H9 (cell line): ENCODE measurements at regions not wholly inside any gene's neighbourhood (a gene's known extent, or its start where the extent isn't known, plus 50 kb on each side); places are given as distances from the start of the nearest gene placed in this dataset.

Experiments
- DNase-seq: peaks from one replicate; pipeline ENCODE4 v3.0.0-alpha.2; 2017
- H2AFZ ChIP-seq: one replicate; pipeline ENCODE4 v1.6.1; 2013; ENCODE audit warnings: mild to moderate bottlenecking, low read length, control low read depth, moderate library complexity
- H2AK5ac ChIP-seq: 2 replicates; pipeline ENCODE4 v1.6.1; 2013; ENCODE audit warnings: low read length, control low read depth, mixed read lengths; ENCODE audit not compliant: insufficient read length
- H2BK120ac ChIP-seq: one replicate; pipeline ENCODE4 v1.6.1; 2013; ENCODE audit warnings: low read depth, mild to moderate bottlenecking, low read length, control low read depth, inconsistent platforms; ENCODE audit not compliant: poor library complexity, severe bottlenecking
- H2BK12ac ChIP-seq: 2 replicates; pipeline ENCODE4 v1.6.1; 2013; ENCODE audit warnings: low read length, control low read depth, mixed read lengths, low read depth; ENCODE audit not compliant: insufficient read length
- H2BK15ac ChIP-seq: 2 replicates; pipeline ENCODE4 v1.6.1; 2013; ENCODE audit warnings: low read depth, low read length, control low read depth
- H2BK20ac ChIP-seq: one replicate; pipeline ENCODE4 v1.6.1; 2013; ENCODE audit warnings: low read depth, mild to moderate bottlenecking, low read length, control low read depth, inconsistent platforms; ENCODE audit not compliant: poor library complexity, severe bottlenecking
- H2BK5ac ChIP-seq: 2 replicates; pipeline ENCODE4 v1.6.1; 2013; ENCODE audit warnings: low read length, control low read depth, mixed read lengths; ENCODE audit not compliant: insufficient read length
- H3K14ac ChIP-seq: 2 replicates; pipeline ENCODE4 v1.6.1; 2013; ENCODE audit warnings: low read length, control low read depth; ENCODE audit not compliant: insufficient read depth
- H3K18ac ChIP-seq: 2 replicates; pipeline ENCODE4 v1.6.1; 2013; ENCODE audit warnings: low read depth, mild to moderate bottlenecking, mixed read lengths, low read length, control low read depth; ENCODE audit not compliant: insufficient read length
- H3K23ac ChIP-seq: 2 replicates; pipeline ENCODE4 v1.6.1; 2013; ENCODE audit warnings: low read length, control low read depth, mixed read lengths, low read depth; ENCODE audit not compliant: insufficient read length
- H3K23me2 ChIP-seq: 2 replicates; pipeline ENCODE4 v1.6.1; 2013; ENCODE audit warnings: low read depth, mild to moderate bottlenecking, mixed read lengths, low read length, control low read depth; ENCODE audit not compliant: insufficient read length, poor library complexity, severe bottlenecking
- H3K27ac ChIP-seq: 2 replicates; pipeline ENCODE4 v1.5.1; 2013; ENCODE audit warnings: low read length, control low read depth, mixed read lengths, low read depth; ENCODE audit not compliant: insufficient read length
- H3K27me3 ChIP-seq: 2 replicates; pipeline ENCODE4 v1.6.1; 2013; ENCODE audit warnings: low read length, control low read depth, inconsistent platforms; ENCODE audit not compliant: insufficient read depth
- H3K4ac ChIP-seq: 2 replicates; pipeline ENCODE4 v1.6.1; 2013; ENCODE audit warnings: low read depth, mild to moderate bottlenecking, control low read depth, inconsistent platforms, low read length, moderate library complexity
- H3K4me1 ChIP-seq: 2 replicates; pipeline ENCODE4 v1.6.1; 2013; ENCODE audit warnings: low read length, control low read depth, inconsistent platforms; ENCODE audit not compliant: insufficient read depth
- H3K4me2 ChIP-seq: 2 replicates; pipeline ENCODE4 v1.6.1; 2013; ENCODE audit warnings: low read length, control low read depth, mixed read lengths; ENCODE audit not compliant: insufficient read length, insufficient read depth
- H3K56ac ChIP-seq: 2 replicates; pipeline ENCODE4 v1.6.1; 2013; ENCODE audit warnings: low read depth, mild to moderate bottlenecking, mixed read lengths, low read length, control low read depth; ENCODE audit not compliant: insufficient read length
- H3K79me1 ChIP-seq: 2 replicates; pipeline ENCODE4 v1.6.1; 2013; ENCODE audit warnings: low read depth, mild to moderate bottlenecking, moderate library complexity, low read length, control low read depth, inconsistent platforms; ENCODE audit not compliant: insufficient read depth, poor library complexity, severe bottlenecking
- H3K79me2 ChIP-seq: 2 replicates; pipeline ENCODE4 v1.6.1; 2013; ENCODE audit warnings: low read length, control low read depth, inconsistent platforms; ENCODE audit not compliant: insufficient read depth
- H3K9ac ChIP-seq: 2 replicates; pipeline ENCODE4 v1.6.1; 2013; ENCODE audit warnings: low read length, control low read depth, mixed read lengths; ENCODE audit not compliant: insufficient read length; ENCODE audit errors: extremely low read depth
- H3K9me3 ChIP-seq: one replicate; pipeline ENCODE4 v1.6.1; 2013; ENCODE audit warnings: low read depth, low read length, inconsistent platforms; ENCODE audit not compliant: control insufficient read depth
- H3T11ph ChIP-seq: one replicate; pipeline ENCODE4 v1.6.1; 2013; ENCODE audit warnings: mild to moderate bottlenecking, low read length, control low read depth, inconsistent platforms
- H4K20me1 ChIP-seq: one replicate; pipeline ENCODE4 v1.6.1; 2013; ENCODE audit not compliant: control insufficient read depth, insufficient read length, insufficient read depth
- H4K5ac ChIP-seq: 2 replicates; pipeline ENCODE4 v1.6.1; 2013; ENCODE audit warnings: low read depth, mild to moderate bottlenecking, mixed read lengths, low read length, control low read depth; ENCODE audit not compliant: insufficient read length
- H4K8ac ChIP-seq: replicated peaks from 2 replicates; pipeline ENCODE4 v1.6.1; 2013; ENCODE audit warnings: low read length, control low read depth, mixed read lengths, low read depth; ENCODE audit not compliant: insufficient read length
- H4K91ac ChIP-seq: 2 replicates; pipeline ENCODE4 v1.6.1; 2013; ENCODE audit warnings: low read depth, mild to moderate bottlenecking, moderate library complexity, mixed read lengths, low read length, control low read depth; ENCODE audit not compliant: insufficient read length
- H3K27ac Mint-ChIP-seq, 3 experiments: 2 replicates in 2 of 3; 3 replicates in 1 of 3; pipeline ENCODE4 v1.8.0; 2020 to 2021; ENCODE audit warnings: mixed read lengths in 3 of 3, mild to moderate bottlenecking in 1 of 3, moderate library complexity in 1 of 3
- H3K27me3 Mint-ChIP-seq: 2 replicates; pipeline ENCODE4 v1.8.0; 2021; ENCODE audit warnings: low read depth, mild to moderate bottlenecking, moderate library complexity, mixed read lengths
- H3K36me3 Mint-ChIP-seq, 3 experiments: 2 replicates in 2 of 3; 3 replicates in 1 of 3; pipeline ENCODE4 v1.8.0; 2020 to 2021; ENCODE audit warnings: low read depth in 3 of 3, mixed read lengths in 3 of 3; ENCODE audit not compliant: insufficient read depth in 1 of 3
- H3K4me1 Mint-ChIP-seq, 2 experiments: 2 replicates each; pipeline ENCODE4 v1.8.0; 2020; ENCODE audit warnings: mixed read lengths in 2 of 2
- H3K4me3 Mint-ChIP-seq, 2 experiments: 2 replicates in 1 of 2; 3 replicates in 1 of 2; pipeline ENCODE4 v1.8.0; 2020 to 2021; ENCODE audit warnings: mild to moderate bottlenecking in 2 of 2, mixed read lengths in 2 of 2, moderate library complexity in 1 of 2
- H3K9me3 Mint-ChIP-seq, 2 experiments: 2 replicates in 1 of 2; 3 replicates in 1 of 2; pipeline ENCODE4 v1.8.0; 2020; ENCODE audit warnings: mild to moderate bottlenecking in 2 of 2, mixed read lengths in 2 of 2, moderate library complexity in 1 of 2
- CTCF ChIP-seq: fragments of 200-600 bp; sonication (generic); conservative IDR thresholded peaks from 3 replicates; pipeline ENCODE4 v1.8.0; 2021; ENCODE audit warnings: antibody characterized with exemption, mild to moderate bottlenecking
- WGBS: extraction: QIAGEN DNeasy Blood & Tissue Kit; methylation state at CpG from one replicate; pipeline ENCODE4 v1.1.7; 2013; ENCODE audit warnings: missing lambda C conversion rate, low lambda C conversion rate, mixed read lengths; ENCODE audit not compliant: insufficient read length; ENCODE audit errors: extremely low coverage; 5-methylcytosine and 5-hydroxymethylcytosine counted together

GRCh38 chr6:82780334-82780733 is 285.3 kb downstream of the UBE3D start:
- no peaks in the 10 kb centered on the region for H3K9me3 ChIP-seq
- no peak overlapping the region for H2BK5ac ChIP-seq
- no peak overlapping the region for H3K56ac ChIP-seq
- TF ChIP-seq CTCF, result no peak
- no peaks in the 10 kb centered on the region for H3K27me3 Mint-ChIP-seq
- no peak overlapping the region for H3K23ac ChIP-seq
- no peak overlapping the region for H2BK120ac ChIP-seq
- H4K91ac ChIP-seq, result no peak overlapping the region
- H2BK12ac ChIP-seq, result no peak overlapping the region
- no peaks in the 10 kb centered on the region for H3K27me3 ChIP-seq
- no peaks in the 10 kb centered on the region for H3K36me3 Mint-ChIP-seq
- no peak overlapping the region for H2AFZ ChIP-seq
- no peak overlapping the region for H3K4me3 Mint-ChIP-seq
- no peaks in the 10 kb centered on the region for H3K9me3 Mint-ChIP-seq
- no peak overlapping the region for H4K5ac ChIP-seq
- H3K4ac ChIP-seq, result no peak overlapping the region
- H3K27ac Mint-ChIP-seq, result no peak overlapping the region
- H3K79me1 ChIP-seq, result no peaks in the 10 kb centered on the region
- peaks cover 3% of the 10 kb centered on the region in 2 experiments; a peak in 2 of 4 replicates for H3K4me1 Mint-ChIP-seq
- H3T11ph ChIP-seq, result no peak overlapping the region
- no peak for DNase-seq
- H2BK15ac ChIP-seq, result no peak overlapping the region
- no peak overlapping the region for H3K18ac ChIP-seq
- no peak overlapping the region for H4K8ac ChIP-seq
- no peak overlapping the region for H2AK5ac ChIP-seq
- H3K27ac ChIP-seq, result no peak overlapping the region
- no peak overlapping the region for H3K4me2 ChIP-seq
- H3K23me2 ChIP-seq, result no peaks in the 10 kb centered on the region
- H4K20me1 ChIP-seq, result no peaks in the 10 kb centered on the region
- H3K4me1 ChIP-seq, result no peaks in the 10 kb centered on the region
- no peak overlapping the region for H3K14ac ChIP-seq
- no peak overlapping the region for H2BK20ac ChIP-seq
- H3K9ac ChIP-seq, result no peak overlapping the region
- no peaks in the 10 kb centered on the region for H3K79me2 ChIP-seq
- no CpG with 5 or more reads among the region's 1 CpG for WGBS
